ENCODE measurements at regions not wholly inside any gene's neighbourhood (a gene's known extent, or its start where the extent isn't known, plus 50 kb on each side); places are given as distances from the start of the nearest gene placed in this dataset.
A peak's percentile ranks its signal among the peaks of the same experiment; 100 is the strongest.

DNA sequence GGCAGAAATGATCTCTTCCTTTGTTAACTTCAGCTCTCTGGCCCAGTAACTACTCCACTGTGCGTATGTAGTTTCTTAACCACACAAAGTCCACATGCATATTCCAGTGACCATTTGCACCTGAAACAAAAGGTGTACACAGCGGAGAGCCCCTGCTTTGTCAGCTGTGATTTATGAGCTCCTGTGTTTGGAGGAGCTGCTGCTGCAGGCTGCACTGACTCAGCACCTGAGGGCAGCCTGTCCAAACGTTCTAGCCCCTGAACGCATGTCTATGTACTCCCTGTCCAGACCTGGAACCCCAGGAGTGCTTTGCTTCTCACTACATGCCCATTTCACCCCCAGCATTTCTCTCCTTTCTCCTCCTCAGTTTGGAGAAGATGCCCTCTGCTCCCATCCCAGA is 216.1 kb downstream of the ABCC12 start:
- Mint-ChIP-seq H3K9me3 (ENCODE audit: unreplicated experiment) (peaks cover 9% of the 10 kb centered on the region), H3K27me3 (ENCODE audit: insufficient read depth, unreplicated experiment) (peaks cover 3% of the 10 kb centered on the region), H3K4me3 (ENCODE audit: unreplicated experiment) (no peak overlapping the region), H3K4me1 (ENCODE audit: low read depth, unreplicated experiment) (peaks cover 8% of the 10 kb centered on the region), H3K27ac (ENCODE audit: unreplicated experiment) (peak overlapping the region; percentile 62), H3K36me3 (ENCODE audit: insufficient read depth, unreplicated experiment) (no peaks in the 10 kb centered on the region)
- POLR2A ChIA-PET, result no interaction called here
- Histone ChIP-seq H3K4me1 (no peaks in the 10 kb centered on the region), H3K36me3 (ENCODE audit: control insufficient read depth, insufficient read depth, low read length) (no peaks in the 10 kb centered on the region), H3K4me3 (ENCODE audit: low read depth, low read length) (no peak overlapping the region), H3K9me3 (no peaks in the 10 kb centered on the region), H3K27me3 (replicated peaks; ENCODE audit: control insufficient read depth, insufficient read depth, low read length) (no peaks in the 10 kb centered on the region)
- DNase-seq, result peak; percentile 35 to 45
- intact Hi-C loops (cut with micrococcal nuclease; ENCODE audit: unreplicated experiment), result loop anchor here (5.0 kb wide), 1 partner anchor 103 kb away; no protein-coding TSS in a partner anchor
- BruUV-seq (replicated peaks), result no TSS peak
- TF ChIP-seq, protein P1, sequence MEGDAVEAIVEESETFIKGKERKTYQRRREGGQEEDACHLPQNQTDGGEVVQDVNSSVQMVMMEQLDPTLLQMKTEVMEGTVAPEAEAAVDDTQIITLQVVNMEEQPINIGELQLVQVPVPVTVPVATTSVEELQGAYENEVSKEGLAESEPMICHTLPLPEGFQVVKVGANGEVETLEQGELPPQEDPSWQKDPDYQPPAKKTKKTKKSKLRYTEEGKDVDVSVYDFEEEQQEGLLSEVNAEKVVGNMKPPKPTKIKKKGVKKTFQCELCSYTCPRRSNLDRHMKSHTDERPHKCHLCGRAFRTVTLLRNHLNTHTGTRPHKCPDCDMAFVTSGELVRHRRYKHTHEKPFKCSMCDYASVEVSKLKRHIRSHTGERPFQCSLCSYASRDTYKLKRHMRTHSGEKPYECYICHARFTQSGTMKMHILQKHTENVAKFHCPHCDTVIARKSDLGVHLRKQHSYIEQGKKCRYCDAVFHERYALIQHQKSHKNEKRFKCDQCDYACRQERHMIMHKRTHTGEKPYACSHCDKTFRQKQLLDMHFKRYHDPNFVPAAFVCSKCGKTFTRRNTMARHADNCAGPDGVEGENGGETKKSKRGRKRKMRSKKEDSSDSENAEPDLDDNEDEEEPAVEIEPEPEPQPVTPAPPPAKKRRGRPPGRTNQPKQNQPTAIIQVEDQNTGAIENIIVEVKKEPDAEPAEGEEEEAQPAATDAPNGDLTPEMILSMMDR (IDR thresholded peaks at IDR 0.05; ENCODE audit: insufficient read depth in 1 of 2, low read depth in 1 of 2, low read length in 1 of 2, severe bottlenecking in 1 of 2, unreplicated experiment in 1 of 2), result no peak
- CTCF ChIA-PET, result interaction anchor here (0.5 to 1.2 kb wide), 2 partner anchors 106 to 173 kb away, joined by 3 read pairs; no protein-coding TSS in a partner anchor

DNA sequence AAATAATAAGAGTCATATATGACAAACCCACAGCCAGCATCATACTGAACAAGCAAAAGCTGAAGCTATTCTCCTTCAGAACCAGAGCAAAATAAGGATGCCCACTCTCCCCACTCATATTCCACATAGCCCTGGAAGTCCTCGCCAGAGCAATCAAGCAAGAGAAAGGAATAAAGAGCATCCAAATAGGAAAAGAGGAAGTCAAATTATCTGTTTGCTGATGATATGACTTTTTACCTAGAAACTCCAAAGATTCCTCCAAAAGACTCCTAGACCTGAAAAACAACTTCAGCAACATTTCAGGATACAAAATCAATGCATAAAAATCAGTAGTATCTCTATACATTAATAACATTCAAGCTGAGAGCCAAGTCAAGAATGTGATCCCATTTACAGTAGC is 217.5 kb downstream of the ABCC12 start:
- H3K4me1 ChIP-seq, result no peaks in the 10 kb centered on the region
- H3K9me3 ChIP-seq, result no peaks in the 10 kb centered on the region
- Mint-ChIP-seq H3K4me3 (ENCODE audit: unreplicated experiment) (no peak overlapping the region), H3K27ac (ENCODE audit: unreplicated experiment) (no peak overlapping the region), H3K9me3 (ENCODE audit: unreplicated experiment) (peaks cover 9% of the 10 kb centered on the region), H3K4me1 (ENCODE audit: low read depth, unreplicated experiment) (peaks cover 8% of the 10 kb centered on the region), H3K36me3 (ENCODE audit: insufficient read depth, unreplicated experiment) (no peaks in the 10 kb centered on the region), H3K27me3 (ENCODE audit: insufficient read depth, unreplicated experiment) (peaks cover 3% of the 10 kb centered on the region)
- TF ChIP-seq, protein P1 (IDR thresholded peaks at IDR 0.05; ENCODE audit: insufficient read depth in 1 of 2, low read depth in 1 of 2, low read length in 1 of 2, severe bottlenecking in 1 of 2, unreplicated experiment in 1 of 2), result no peak
- CTCF ChIA-PET, result no interaction called here
- H3K36me3 ChIP-seq (ENCODE audit: control insufficient read depth, insufficient read depth, low read length), result no peaks in the 10 kb centered on the region
- POLR2A ChIA-PET, result no interaction called here
- H3K4me3 ChIP-seq (ENCODE audit: low read depth, low read length), result no peak overlapping the region
- no peaks in the 10 kb centered on the region for H3K27me3 ChIP-seq (replicated peaks; ENCODE audit: control insufficient read depth, insufficient read depth, low read length)
- intact Hi-C loops (cut with micrococcal nuclease; ENCODE audit: unreplicated experiment), result no loop called here
- no TSS peak for BruUV-seq (replicated peaks)
- no peak for DNase-seq

DNA sequence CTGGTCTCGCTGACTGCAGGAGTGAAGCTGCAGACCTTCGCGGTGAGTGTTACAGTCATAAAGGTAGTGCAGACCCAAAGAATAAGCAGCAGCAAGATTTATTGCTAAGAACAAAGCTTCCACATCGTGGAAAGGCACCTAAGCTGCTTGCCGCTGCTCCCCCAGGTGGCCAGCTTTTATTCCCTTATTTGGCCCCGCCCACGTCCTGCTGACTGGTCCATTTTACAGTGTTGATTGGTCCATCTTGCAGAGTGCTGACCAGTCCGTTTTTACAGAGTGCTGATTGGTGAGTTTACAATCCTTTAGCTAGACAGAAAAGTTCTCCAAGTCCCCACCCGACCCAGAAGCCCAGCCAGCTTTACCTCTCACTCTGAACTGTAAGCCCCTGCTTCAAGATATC is 227.8 kb downstream of the ABCC12 start:
- H3K9me3 ChIP-seq, result no peaks in the 10 kb centered on the region
- H3K27me3 ChIP-seq (replicated peaks; ENCODE audit: control insufficient read depth, insufficient read depth, low read length), result no peaks in the 10 kb centered on the region
- H3K4me3 ChIP-seq (ENCODE audit: low read depth, low read length), result no peak overlapping the region
- Mint-ChIP-seq H3K27ac (ENCODE audit: unreplicated experiment) (no peak overlapping the region), H3K9me3 (ENCODE audit: unreplicated experiment) (no peaks in the 10 kb centered on the region), H3K36me3 (ENCODE audit: insufficient read depth, unreplicated experiment) (no peaks in the 10 kb centered on the region), H3K27me3 (ENCODE audit: insufficient read depth, unreplicated experiment) (peaks cover 6% of the 10 kb centered on the region), H3K4me1 (ENCODE audit: low read depth, unreplicated experiment) (no peaks in the 10 kb centered on the region), H3K4me3 (ENCODE audit: unreplicated experiment) (no peak overlapping the region)
- no TSS peak for BruUV-seq (replicated peaks)
- CTCF ChIA-PET, result interaction anchor here (0.6 kb wide), 1 partner anchor 284 kb away, joined by 3 read pairs; no protein-coding TSS in a partner anchor
- H3K4me1 ChIP-seq, result no peaks in the 10 kb centered on the region
- peak in 1 of 2 experiments; percentile 37 for DNase-seq
- TF ChIP-seq, protein P1 (IDR thresholded peaks at IDR 0.05; ENCODE audit: insufficient read depth in 1 of 2, low read depth in 1 of 2, low read length in 1 of 2, severe bottlenecking in 1 of 2, unreplicated experiment in 1 of 2), result no peak
- POLR2A ChIA-PET, result no interaction called here
- intact Hi-C loops (cut with micrococcal nuclease; ENCODE audit: unreplicated experiment), result no loop called here
- no peaks in the 10 kb centered on the region for H3K36me3 ChIP-seq (ENCODE audit: control insufficient read depth, insufficient read depth, low read length)

All from Caco-2 (cell line).